Spleen (tissue), 11 donors: ENCODE measurements at regions not wholly inside any gene's neighbourhood (a gene's known extent, or its start where the extent isn't known, plus 50 kb on each side); places are given as distances from the start of the nearest gene placed in this dataset.

Experiments used
- DNase-seq: peaks from one replicate; pipeline ENCODE4 v3.0.0-alpha.2; 2020
- H3K27ac ChIP-seq, 8 donors: fragments of 200-600 bp; sonication (generic) in 7 of 8; 1 replicate in 4 of 8; 2 replicates in 4 of 8; pipeline versions ENCODE4 v1.5.0 to v1.8.0; 2016 to 2021; ENCODE audit warnings: inconsistent platforms in 4 of 8, mild to moderate bottlenecking in 4 of 8, moderate library complexity in 1 of 8
- H3K27me3 ChIP-seq, 7 donors: fragments of 200-600 bp; sonication (generic) in 6 of 7; replicated peaks in 1 of 7; 1 replicate in 4 of 7; 2 replicates in 3 of 7; pipeline versions ENCODE4 v1.5.0 to v1.8.0; 2016 to 2021; ENCODE audit warnings: inconsistent platforms in 3 of 7, mild to moderate bottlenecking in 1 of 7
- H3K36me3 ChIP-seq, 6 donors: fragments of 200-600 bp; sonication (generic) in 5 of 6; 1 replicate in 4 of 6; 2 replicates in 2 of 6; pipeline versions ENCODE4 v1.5.0 to v1.8.0; 2016 to 2021; ENCODE audit warnings: inconsistent platforms in 2 of 6
- H3K4me1 ChIP-seq, 6 donors: fragments of 200-600 bp; sonication (generic) in 5 of 6; 1 replicate in 3 of 6; 2 replicates in 3 of 6; pipeline versions ENCODE4 v1.5.0 to v1.8.0; 2016 to 2021; ENCODE audit warnings: inconsistent platforms in 3 of 6
- H3K4me3 ChIP-seq, 8 donors: fragments of 200-600 bp; sonication (generic) in 7 of 8; 1 replicate in 4 of 8; 2 replicates in 4 of 8; pipeline versions ENCODE4 v1.5.0 to v1.8.0; 2016 to 2021; ENCODE audit warnings: inconsistent platforms in 4 of 8, mild to moderate bottlenecking in 4 of 8, moderate library complexity in 2 of 8
- H3K9me3 ChIP-seq, 8 donors: fragments of 200-600 bp; sonication (generic) in 7 of 8; 1 replicate in 4 of 8; 2 replicates in 4 of 8; pipeline versions ENCODE4 v1.5.0 to v1.8.0; 2016 to 2021; ENCODE audit warnings: inconsistent platforms in 4 of 8
- CTCF ChIP-seq, 11 experiments: fragments of 200-600 bp in 7 of 11; fragments of 450-650 bp in 4 of 11; sonication (generic) in 4 of 11; IDR thresholded peaks in 8 of 11; conservative IDR thresholded peaks in 3 of 11; 1 replicate in 7 of 11; 2 replicates in 4 of 11; pipeline versions ENCODE4 v1.4.0 to v1.8.0; 2016 to 2021; ENCODE audit warnings: antibody characterized with exemption in 11 of 11, inconsistent platforms in 4 of 11, mild to moderate bottlenecking in 1 of 11
- POLR2A ChIP-seq, 3 donors: fragments of 450-650 bp; IDR thresholded peaks; one replicate each; pipeline ENCODE4 v1.5.1; 2017; ENCODE audit warnings: antibody characterized with exemption in 3 of 3, mild to moderate bottlenecking in 1 of 3
- POLR2AphosphoS5 ChIP-seq, 3 donors: sonication (generic); formaldehyde crosslinking; IDR thresholded peaks; one replicate each; pipeline ENCODE4 v1.5.1; 2017; ENCODE audit warnings: antibody characterized with exemption in 3 of 3
- WGBS, 5 donors: extraction: QIAGEN DNeasy Blood & Tissue Kit in 3 of 5; methylation state at CpG; one replicate each; pipeline versions ENCODE4 v1.1.5 to v1.1.7; 2013 to 2018; 5-methylcytosine and 5-hydroxymethylcytosine counted together
- intact Hi-C: fragments of 100-400 bp; cut with DNase I; formaldehyde crosslinking; loops from one replicate; pipeline ENCODE4 v1.15.0; 2023; ENCODE audit warnings: low total_unique reads
- donor health status: healthy with polysubstance abuse.
- donor health status: DM: no; HTN: no; CAD: no; lungs with moderate emphysema.
- donor health status: DM: no; HTN: no; CAD: no.
- donor health status: Bipolar disorder and iron deficiency.
- donor health status: healthy.
- donor health status: DM: no; HTN: no; CAD: no.
- donor health status: DM: yes; HTN: yes; CAD: no.

GRCh38 chr10:78844960-78845607, 223.7 kb upstream of the ZMIZ1 start:
- 82 to 87% (median 82%) methylated on average over 10 of the region's 10 CpGs for WGBS, 5 donors
- Histone ChIP-seq H3K36me3 (no peaks in the 10 kb centered on the region), H3K4me3 (no peak overlapping the region), H3K27me3 (no peaks in the 10 kb centered on the region), H3K9me3 (peaks cover 0 to 5% (median 0%) of the 10 kb centered on the region in 8 donors), H3K4me1 (no peaks in the 10 kb centered on the region), H3K27ac (no peak overlapping the region)
- DNase-seq: no peak
- intact Hi-C loops: no loop called here
- TF ChIP-seq CTCF (IDR thresholded peaks at IDR 0.05 in 8 of 11, conservative IDR thresholded peaks at IDR 0.05 in 3 of 11) (no peak), POLR2AphosphoS5 (IDR thresholded peaks at IDR 0.05) (no peak), POLR2A (IDR thresholded peaks at IDR 0.05) (no peak)

GRCh38 chr10:78846071-78846470, 222.7 kb upstream of the ZMIZ1 start:
- no peak for DNase-seq
- 59 to 90% (median 80%) methylated on average over 3 to 5 of the region's 5 CpGs for WGBS, 5 donors
- intact Hi-C loops: no loop called here

GRCh38 chr10:78846760-78847159, 222.0 kb upstream of the ZMIZ1 start:
- WGBS, 5 donors: 76 to 94% (median 90%) methylated on average over 6 to 7 of the region's 7 CpGs

More at GRCh38 chr10:78846071-78846470, 222.7 kb upstream of the ZMIZ1 start:
- Histone ChIP-seq H3K4me1 (no peaks in the 10 kb centered on the region), H3K4me3 (no peak overlapping the region), H3K9me3 (peaks cover 0 to 5% (median 0%) of the 10 kb centered on the region in 8 donors), H3K27ac (no peak overlapping the region), H3K27me3 (no peaks in the 10 kb centered on the region), H3K36me3 (no peaks in the 10 kb centered on the region)
- TF ChIP-seq CTCF (IDR thresholded peaks at IDR 0.05 in 8 of 11, conservative IDR thresholded peaks at IDR 0.05 in 3 of 11): no peak
- TF ChIP-seq POLR2AphosphoS5 (IDR thresholded peaks at IDR 0.05): no peak
- TF ChIP-seq POLR2A (IDR thresholded peaks at IDR 0.05): no peak

More at GRCh38 chr10:78846760-78847159, 222.0 kb upstream of the ZMIZ1 start:
- Histone ChIP-seq H3K27ac (no peak overlapping the region), H3K36me3 (no peaks in the 10 kb centered on the region), H3K9me3 (peaks cover 0 to 5% (median 0%) of the 10 kb centered on the region in 8 donors), H3K4me1 (peaks cover 0 to 3% (median 0%) of the 10 kb centered on the region in 6 donors), H3K27me3 (no peaks in the 10 kb centered on the region), H3K4me3 (no peak overlapping the region)
- intact Hi-C loops: no loop called here
- no peak for DNase-seq
- TF ChIP-seq POLR2A (IDR thresholded peaks at IDR 0.05) (no peak), CTCF (IDR thresholded peaks at IDR 0.05 in 8 of 11, conservative IDR thresholded peaks at IDR 0.05 in 3 of 11) (no peak), POLR2AphosphoS5 (IDR thresholded peaks at IDR 0.05) (no peak)
